Muscle of leg (tissue), 3 donors: ENCODE measurements at regions not wholly inside any gene's neighbourhood (a gene's known extent, or its start where the extent isn't known, plus 50 kb on each side); places are given as distances from the start of the nearest gene placed in this dataset.

Experiments
- DNase-seq: peaks from one replicate; pipeline ENCODE4 v3.0.0; 2013
- H3K27ac ChIP-seq: one replicate; pipeline ENCODE4 v1.5.1; 2013; ENCODE audit warnings: mild to moderate bottlenecking, low read length, control low read depth
- H3K27me3 ChIP-seq: one replicate; pipeline ENCODE4 v1.6.1; 2013; ENCODE audit warnings: low read length; ENCODE audit not compliant: control insufficient read depth, insufficient read depth
- H3K36me3 ChIP-seq: one replicate; pipeline ENCODE4 v1.6.1; 2013; ENCODE audit warnings: low read length; ENCODE audit not compliant: control insufficient read depth, insufficient read depth
- H3K4me1 ChIP-seq: one replicate; pipeline ENCODE4 v1.6.1; 2013; ENCODE audit warnings: low read length; ENCODE audit not compliant: control insufficient read depth, insufficient read depth
- H3K4me3 ChIP-seq: one replicate; pipeline ENCODE4 v1.5.1; 2013; ENCODE audit warnings: low read length, control low read depth
- H3K9me3 ChIP-seq: replicated peaks from 2 replicates; pipeline ENCODE4 v1.6.1; 2013; ENCODE audit warnings: low read depth, low read length; ENCODE audit not compliant: control insufficient read depth
- WGBS: methylation state at CpG from one replicate; pipeline ENCODE4 v1.1.5; 2013; ENCODE audit warnings: missing lambda C conversion rate; ENCODE audit not compliant: insufficient coverage; 5-methylcytosine and 5-hydroxymethylcytosine counted together

- no peak for DNase-seq
- Histone ChIP-seq H3K27ac (no peak overlapping the region), H3K4me1 (no peaks in the 10 kb centered on the region), H3K27me3 (no peaks in the 10 kb centered on the region), H3K36me3 (no peaks in the 10 kb centered on the region), H3K4me3 (no peak overlapping the region), H3K9me3 (no peaks in the 10 kb centered on the region)
- no CpG with 5 or more reads among the region's 2 CpGs for WGBS
Observed at GRCh38 chr3:29083081-29083480, 197.8 kb upstream of the RBMS3 start.

- H3K27me3 ChIP-seq = no peaks in the 10 kb centered on the region
- H3K27ac ChIP-seq = no peak overlapping the region
- peak; percentile 89 for DNase-seq
- no peak overlapping the region for H3K4me3 ChIP-seq
- H3K9me3 ChIP-seq = no peaks in the 10 kb centered on the region
- no peaks in the 10 kb centered on the region for H3K4me1 ChIP-seq
- H3K36me3 ChIP-seq = no peaks in the 10 kb centered on the region
- no CpG with 5 or more reads among the region's 1 CpG for WGBS
Observed at GRCh38 chr3:29083676-29084075, 197.2 kb upstream of the RBMS3 start.

GRCh38 chr3:29088579-29088978, 192.3 kb upstream of the RBMS3 start:
- no peak for DNase-seq
- Histone ChIP-seq H3K4me3 (no peak overlapping the region), H3K36me3 (no peaks in the 10 kb centered on the region), H3K27ac (no peak overlapping the region), H3K9me3 (peaks cover 2% of the 10 kb centered on the region), H3K4me1 (no peaks in the 10 kb centered on the region), H3K27me3 (no peaks in the 10 kb centered on the region)
- no CpG with 5 or more reads among the region's 3 CpGs for WGBS

GRCh38 chr3:29090912-29091597, 189.8 kb upstream of the RBMS3 start:
- Histone ChIP-seq H3K27ac (no peak overlapping the region), H3K27me3 (no peaks in the 10 kb centered on the region), H3K36me3 (no peaks in the 10 kb centered on the region), H3K4me1 (no peaks in the 10 kb centered on the region), H3K9me3 (peaks cover 2% of the 10 kb centered on the region), H3K4me3 (no peak overlapping the region)
- DNase-seq = no peak
- no CpG with 5 or more reads among the region's 4 CpGs for WGBS

- no CpG with 5 or more reads among the region's 2 CpGs for whole genome bisulfite sequencing
- no peaks in the 10 kb centered on the region for H3K4me1 ChIP-seq
- no peaks in the 10 kb centered on the region for H3K27me3 ChIP-seq
Observed at GRCh38 chr3:29091599-29092189, 189.2 kb upstream of the RBMS3 start.

GRCh38 chr3:29092348-29092747, 188.5 kb upstream of the RBMS3 start:
- Histone ChIP-seq H3K27me3 (no peaks in the 10 kb centered on the region), H3K9me3 (peaks cover 4% of the 10 kb centered on the region), H3K36me3 (no peaks in the 10 kb centered on the region), H3K27ac (no peak overlapping the region), H3K4me1 (no peaks in the 10 kb centered on the region), H3K4me3 (no peak overlapping the region)
- no peak for DNase-seq
- 69% methylated on average over 2 of the region's 3 CpGs for whole genome bisulfite sequencing

More at GRCh38 chr3:29091599-29092189, 189.2 kb upstream of the RBMS3 start:
- H3K36me3 ChIP-seq = no peaks in the 10 kb centered on the region
- no peak overlapping the region for H3K4me3 ChIP-seq
- H3K9me3 ChIP-seq = peaks cover 2% of the 10 kb centered on the region
- H3K27ac ChIP-seq = no peak overlapping the region
- DNase-seq = no peak

GRCh38 chr3:29099296-29099695, 181.6 kb upstream of the RBMS3 start:
- Histone ChIP-seq H3K4me3 (no peak overlapping the region), H3K27me3 (no peaks in the 10 kb centered on the region), H3K9me3 (peaks cover 4% of the 10 kb centered on the region), H3K27ac (no peak overlapping the region), H3K4me1 (no peaks in the 10 kb centered on the region), H3K36me3 (no peaks in the 10 kb centered on the region)
- peak; percentile 13 for DNase-seq
- 20% methylated on average over 1 of the region's 3 CpGs for WGBS

GRCh38 chr3:29099775-29100174, 181.1 kb upstream of the RBMS3 start:
- Histone ChIP-seq H3K27ac (no peak overlapping the region), H3K27me3 (no peaks in the 10 kb centered on the region), H3K36me3 (no peaks in the 10 kb centered on the region), H3K9me3 (peaks cover 4% of the 10 kb centered on the region), H3K4me3 (no peak overlapping the region), H3K4me1 (no peaks in the 10 kb centered on the region)
- WGBS = 100% methylated on average over 1 of the region's 1 CpG
- no peak for DNase-seq

GRCh38 chr3:29100292-29100691, 180.6 kb upstream of the RBMS3 start:
- Histone ChIP-seq H3K27ac (no peak overlapping the region), H3K9me3 (peaks cover 4% of the 10 kb centered on the region), H3K4me1 (no peaks in the 10 kb centered on the region), H3K36me3 (no peaks in the 10 kb centered on the region), H3K27me3 (no peaks in the 10 kb centered on the region), H3K4me3 (no peak overlapping the region)
- DNase-seq = no peak
- WGBS = no CpG with 5 or more reads among the region's 3 CpGs

- no CpG with 5 or more reads among the region's 2 CpGs for WGBS
Observed at GRCh38 chr3:29128001-29128400, 152.9 kb upstream of the RBMS3 start.

More at GRCh38 chr3:29128001-29128400, 152.9 kb upstream of the RBMS3 start:
- Histone ChIP-seq H3K36me3 (no peaks in the 10 kb centered on the region), H3K27me3 (no peaks in the 10 kb centered on the region), H3K4me1 (no peaks in the 10 kb centered on the region), H3K9me3 (no peaks in the 10 kb centered on the region), H3K4me3 (no peak overlapping the region), H3K27ac (no peak overlapping the region)
- peak; percentile 16 for DNase-seq
